BJ (cell line): ENCODE measurements at regions not wholly inside any gene's neighbourhood (a gene's known extent, or its start where the extent isn't known, plus 50 kb on each side); places are given as distances from the start of the nearest gene placed in this dataset.

Experiments
- CTCF ChIA-PET: fragments of 350-600 bp; formaldehyde crosslinking; extraction: SDS; loops from one replicate; lab custom pipeline; 2021; ENCODE audit warnings: antibody characterized with exemption, inconsistent platforms; lab: Yijun Ruan, JAX
- POLR2A ChIA-PET: fragments of 300-600 bp; sonication (Branson Sonifier 250); formaldehyde crosslinking; extraction: SDS; loops from one replicate; lab custom pipeline; 2021; ENCODE audit warnings: antibody characterized with exemption; lab: Charles Lee
- DNase-seq: peaks from one replicate; pipeline ENCODE4 v3.0.0-alpha.2; 2011; ENCODE audit warnings: low read depth
- H3K27me3 ChIP-seq: 2 replicates; pipeline ENCODE4 v1.6.0; 2011; ENCODE audit warnings: low read length; ENCODE audit not compliant: control insufficient read depth, insufficient read depth
- H3K36me3 ChIP-seq: 2 replicates; pipeline ENCODE4 v1.5.1; 2011; ENCODE audit warnings: low read length; ENCODE audit not compliant: control insufficient read depth, insufficient read depth
- H3K4me3 ChIP-seq: 2 replicates; pipeline ENCODE4 v1.5.1; 2011; ENCODE audit warnings: low read depth, mild to moderate bottlenecking, control low read depth, low read length
- CTCF ChIP-seq: IDR thresholded peaks from 2 replicates; pipeline ENCODE4 v1.5.1; 2011; ENCODE audit warnings: low read depth, mild to moderate bottlenecking, control low read depth, inconsistent platforms, low read length, moderate library complexity; ENCODE audit not compliant: insufficient read depth

GRCh38 chr5:173721601-173722232 is 105.3 kb upstream of the BOD1 start:
- POLR2A ChIA-PET, result no interaction called here
- H3K36me3 ChIP-seq, result no peaks in the 10 kb centered on the region
- CTCF ChIA-PET, result no interaction called here
- no peak for DNase-seq
- no peak for TF ChIP-seq CTCF
- H3K4me3 ChIP-seq, result no peak overlapping the region
- H3K27me3 ChIP-seq, result peaks cover 2% of the 10 kb centered on the region; the same call in 1 of the 2 replicates

- peaks cover 5% of the 10 kb centered on the region for H3K27me3 ChIP-seq
- no peak for DNase-seq
- TF ChIP-seq CTCF, result no peak
- H3K36me3 ChIP-seq, result no peaks in the 10 kb centered on the region
- ChIA-PET CTCF (interaction anchor here (1.1 to 1.9 kb wide), 4 partner anchors 9 to 19 kb away, joined by 3 to 6 read pairs (median 4); no protein-coding TSS in a partner anchor), POLR2A (interaction anchor here (0.5 kb wide), 1 partner anchor 42 kb away, joined by 3 read pairs; no protein-coding TSS in a partner anchor)
- no peak overlapping the region for H3K4me3 ChIP-seq
Measured at GRCh38 chr5:173726846-173727557, 110.6 kb upstream of the BOD1 start.

GRCh38 chr5:173727839-173728778 is 111.7 kb upstream of the BOD1 start:
- peaks cover 5% of the 10 kb centered on the region for H3K27me3 ChIP-seq
- no peak overlapping the region for H3K4me3 ChIP-seq
- TF ChIP-seq CTCF, result no peak
- CTCF ChIA-PET, result interaction anchor here (0.9 to 1.9 kb wide), 3 partner anchors 10 to 245 kb away, joined by 3 to 6 read pairs (median 4); no protein-coding TSS in a partner anchor
- no peak for DNase-seq
- no peaks in the 10 kb centered on the region for H3K36me3 ChIP-seq
- POLR2A ChIA-PET, result no interaction called here

GRCh38 chr5:173729079-173729765 is 112.8 kb upstream of the BOD1 start:
- H3K36me3 ChIP-seq, result no peaks in the 10 kb centered on the region
- TF ChIP-seq CTCF, result no peak
- POLR2A ChIA-PET, result no interaction called here
- no peak for DNase-seq
- no peak overlapping the region for H3K4me3 ChIP-seq
- H3K27me3 ChIP-seq, result peaks cover 5% of the 10 kb centered on the region
- CTCF ChIA-PET, result interaction anchor here (0.7 to 1.9 kb wide), 2 partner anchors 11 to 242 kb away, joined by 3 to 6 read pairs; no protein-coding TSS in a partner anchor
